ENCODE measurements at regions not wholly inside any gene's neighbourhood (a gene's known extent, or its start where the extent isn't known, plus 50 kb on each side); places are given as distances from the start of the nearest gene placed in this dataset.
A peak's percentile ranks its signal among the peaks of the same experiment; 100 is the strongest.

DNA sequence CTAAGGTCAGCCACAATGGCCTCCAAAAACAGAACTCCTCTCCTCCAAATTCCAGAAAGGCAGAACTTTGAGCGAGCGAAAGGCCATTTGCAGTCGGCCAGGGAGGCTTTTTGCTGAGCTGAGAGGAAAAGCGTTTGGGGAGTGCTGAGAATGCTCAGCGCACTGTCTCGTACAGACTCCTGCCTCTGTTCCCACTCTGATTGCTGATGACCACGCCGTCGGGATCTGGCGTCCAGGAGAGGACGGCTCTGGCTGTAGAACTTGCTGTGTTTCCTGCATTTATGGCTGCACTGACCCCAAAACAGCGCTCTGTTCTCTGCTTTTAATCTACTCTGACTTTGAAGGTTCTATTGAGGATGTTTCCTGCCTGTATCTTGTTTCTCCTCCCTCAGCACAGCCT lies 82.4 kb upstream of the WSCD2 start:
- no peak for TF ChIP-seq HDAC2 (IDR thresholded peaks at IDR 0.05)
- TF ChIP-seq FOXS1 (CRISPR knock-in tag; IDR thresholded peaks at IDR 0.05), result no peak
- TF ChIP-seq HEYL (CRISPR knock-in tag; IDR thresholded peaks at IDR 0.05), result no peak
- no peak for TF ChIP-seq CHD2 (IDR thresholded peaks at IDR 0.05; ENCODE audit: low read length, partially characterized antibody)
- no peak for TF ChIP-seq MAZ (IDR thresholded peaks at IDR 0.05; ENCODE audit: borderline replicate concordance, low read depth, low read length)
- no peak for TF ChIP-seq CHD4 (IDR thresholded peaks at IDR 0.05; ENCODE audit: borderline replicate concordance)
- TF ChIP-seq ATOH8 (CRISPR knock-in tag; IDR thresholded peaks at IDR 0.05; ENCODE audit: low read depth), result no peak
- TF ChIP-seq, protein P1, sequence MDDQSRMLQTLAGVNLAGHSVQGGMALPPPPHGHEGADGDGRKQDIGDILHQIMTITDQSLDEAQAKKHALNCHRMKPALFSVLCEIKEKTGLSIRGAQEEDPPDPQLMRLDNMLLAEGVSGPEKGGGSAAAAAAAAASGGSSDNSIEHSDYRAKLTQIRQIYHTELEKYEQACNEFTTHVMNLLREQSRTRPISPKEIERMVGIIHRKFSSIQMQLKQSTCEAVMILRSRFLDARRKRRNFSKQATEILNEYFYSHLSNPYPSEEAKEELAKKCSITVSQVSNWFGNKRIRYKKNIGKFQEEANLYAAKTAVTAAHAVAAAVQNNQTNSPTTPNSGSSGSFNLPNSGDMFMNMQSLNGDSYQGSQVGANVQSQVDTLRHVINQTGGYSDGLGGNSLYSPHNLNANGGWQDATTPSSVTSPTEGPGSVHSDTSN (IDR thresholded peaks at IDR 0.05), result no peak
- TF ChIP-seq, protein P2, sequence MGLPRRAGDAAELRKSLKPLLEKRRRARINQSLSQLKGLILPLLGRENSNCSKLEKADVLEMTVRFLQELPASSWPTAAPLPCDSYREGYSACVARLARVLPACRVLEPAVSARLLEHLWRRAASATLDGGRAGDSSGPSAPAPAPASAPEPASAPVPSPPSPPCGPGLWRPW (IDR thresholded peaks at IDR 0.05), result no peak
- TF ChIP-seq BCL3 (IDR thresholded peaks at IDR 0.05), result no peak
- no peak for TF ChIP-seq PHF8 (IDR thresholded peaks at IDR 0.05; ENCODE audit: borderline replicate concordance, low read depth)
- TF ChIP-seq RAD21 (conservative IDR thresholded peaks at IDR 0.05 in 1 of 2, IDR thresholded peaks at IDR 0.05 in 1 of 2), result no peak
- TF ChIP-seq RCOR1 (IDR thresholded peaks at IDR 0.05; ENCODE audit: low read depth, low read length), result no peak
- TF ChIP-seq CBX2 (IDR thresholded peaks at IDR 0.05; ENCODE audit: borderline replicate concordance, low read depth), result no peak
- no peak for TF ChIP-seq KDM1A (IDR thresholded peaks at IDR 0.05; ENCODE audit: low read depth)
- no peak for TF ChIP-seq RNF2 (IDR thresholded peaks at IDR 0.05; ENCODE audit: borderline replicate concordance, low read depth)
- TF ChIP-seq POLR2A (IDR thresholded peaks at IDR 0.05; ENCODE audit: low read length), result no peak
- no peak for TF ChIP-seq CBX8 (IDR thresholded peaks at IDR 0.05)
- no peak for TF ChIP-seq RFX5 (IDR thresholded peaks at IDR 0.05)
- no peak for TF ChIP-seq JUNB (IDR thresholded peaks at IDR 0.05)
- WGBS (ENCODE audit: missing lambda C conversion rate), result 30% methylated on average over 12 of the region's 12 CpGs
- no peaks in the 10 kb centered on the region for H3K4me1 ChIP-seq
- no peak overlapping the region for H3K27ac ChIP-seq
- FAIRE-seq (no peak), DNase-seq (ENCODE audit: low read depth in 1 of 2, low spot score in 1 of 2) (no peak), ATAC-seq (no peak)
- CTCF ChIA-PET, result no interaction called here
- H3K4me3 ChIP-seq, result no peak overlapping the region
- 0 out of 3 replicates have a peak overlapping the region, but pooled peaks have one; percentile 14 for H3K4me2 ChIP-seq
- H3K9me3 ChIP-seq, result no peaks in the 10 kb centered on the region
- POLR2A ChIA-PET, result no interaction called here

GRCh38 chr12:108047071-108047550 lies 82.0 kb upstream of the WSCD2 start:
- 0 out of 3 replicates have a peak overlapping the region, but pooled peaks have one; percentile 14 for H3K4me2 ChIP-seq
- POLR2A ChIA-PET, result no interaction called here
- no peaks in the 10 kb centered on the region for H3K9me3 ChIP-seq
- no peak overlapping the region for H3K4me3 ChIP-seq
- 1% methylated on average over 5 of the region's 5 CpGs for WGBS (ENCODE audit: missing lambda C conversion rate)
- no peak for DNase-seq (ENCODE audit: low read depth in 1 of 2, low spot score in 1 of 2)
- FAIRE-seq, result no peak
- no peak overlapping the region for H3K27ac ChIP-seq
- TF ChIP-seq ZFP36 (IDR thresholded peaks at IDR 0.05; ENCODE audit: borderline replicate concordance, partially characterized antibody) (no peak), ZC3H11A (IDR thresholded peaks at IDR 0.05) (no peak), HOXB5 (CRISPR knock-in tag; IDR thresholded peaks at IDR 0.05) (no peak), RCOR1 (IDR thresholded peaks at IDR 0.05; ENCODE audit: low read depth, low read length) (no peak), CHD4 (IDR thresholded peaks at IDR 0.05; ENCODE audit: borderline replicate concordance) (no peak)
- TF ChIP-seq, protein P3, sequence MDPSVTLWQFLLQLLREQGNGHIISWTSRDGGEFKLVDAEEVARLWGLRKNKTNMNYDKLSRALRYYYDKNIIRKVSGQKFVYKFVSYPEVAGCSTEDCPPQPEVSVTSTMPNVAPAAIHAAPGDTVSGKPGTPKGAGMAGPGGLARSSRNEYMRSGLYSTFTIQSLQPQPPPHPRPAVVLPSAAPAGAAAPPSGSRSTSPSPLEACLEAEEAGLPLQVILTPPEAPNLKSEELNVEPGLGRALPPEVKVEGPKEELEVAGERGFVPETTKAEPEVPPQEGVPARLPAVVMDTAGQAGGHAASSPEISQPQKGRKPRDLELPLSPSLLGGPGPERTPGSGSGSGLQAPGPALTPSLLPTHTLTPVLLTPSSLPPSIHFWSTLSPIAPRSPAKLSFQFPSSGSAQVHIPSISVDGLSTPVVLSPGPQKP (IDR thresholded peaks at IDR 0.05; ENCODE audit: low read depth, low read length), result no peak
- no peaks in the 10 kb centered on the region for H3K4me1 ChIP-seq
- no peak for ATAC-seq
- CTCF ChIA-PET, result no interaction called here

Measured in A549 (cell line).